Upper lobe of left lung (tissue), 4 donors: ENCODE measurements at regions not wholly inside any gene's neighbourhood (a gene's known extent, or its start where the extent isn't known, plus 50 kb on each side); places are given as distances from the start of the nearest gene placed in this dataset.

ENCODE experiments used
- CTCF ChIP-seq, 6 experiments: fragments of 450-650 bp in 4 of 6; fragments of 200-600 bp in 2 of 6; sonication (generic) in 2 of 6; IDR thresholded peaks; one replicate each; pipeline ENCODE4 v1.5.1; 2016 to 2019; ENCODE audit warnings: antibody characterized with exemption in 6 of 6
- EP300 ChIP-seq, 4 donors: sonication (generic); formaldehyde crosslinking; IDR thresholded peaks; one replicate each; pipeline ENCODE4 v1.5.1; 2017; ENCODE audit warnings: antibody characterized with exemption in 4 of 4, control low read depth in 2 of 4
- POLR2A ChIP-seq, 4 donors: fragments of 450-650 bp; IDR thresholded peaks; one replicate each; pipeline ENCODE4 v1.5.1; 2016 to 2017; ENCODE audit warnings: antibody characterized with exemption in 4 of 4, mild to moderate bottlenecking in 2 of 4
- POLR2AphosphoS5 ChIP-seq, 2 donors: sonication (generic); formaldehyde crosslinking; IDR thresholded peaks; one replicate each; pipeline ENCODE4 v1.5.1; 2017; ENCODE audit warnings: antibody characterized with exemption in 2 of 2

DNA sequence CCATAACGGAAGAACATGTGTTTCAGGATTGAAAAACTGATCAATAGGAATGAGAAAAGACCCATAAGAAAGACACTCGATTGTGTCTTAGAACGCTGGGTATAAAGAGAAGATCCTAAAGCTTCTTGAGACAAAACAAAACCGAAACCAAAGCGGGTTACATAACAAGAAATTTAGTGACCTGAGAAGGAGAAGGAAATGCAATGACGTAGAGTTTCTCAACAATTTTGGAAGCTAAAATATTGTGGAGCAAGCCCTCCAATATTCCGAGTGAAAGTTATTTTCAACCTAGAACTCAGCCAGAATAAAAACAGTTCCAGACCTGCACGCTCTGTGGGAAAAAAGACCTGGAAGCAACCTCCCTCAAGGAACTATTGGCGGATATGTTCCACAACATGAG lies 81.9 kb upstream of the FREM1 start:
- TF ChIP-seq CTCF (IDR thresholded peaks at IDR 0.05) (no peak), POLR2A (IDR thresholded peaks at IDR 0.05) (no peak), POLR2AphosphoS5 (IDR thresholded peaks at IDR 0.05) (no peak), EP300 (IDR thresholded peaks at IDR 0.05) (no peak)
